HepG2 (cell line): ENCODE measurements at regions not wholly inside any gene's neighbourhood (a gene's known extent, or its start where the extent isn't known, plus 50 kb on each side); places are given as distances from the start of the nearest gene placed in this dataset.

Experiments
- ATAC-seq: fragments of 200-7000 bp; cut with Tn5 transposase; 3 replicates; pipeline ENCODE4 v1.9.1; 2020; ENCODE audit warnings: mild to moderate bottlenecking, moderate library complexity
- BruUV-seq: library from RNA; stranded (reverse); fragments of 400-500 nt; replicated peaks from 2 replicates; lab custom pipeline; 2021; lab: Mats Ljungman, UMichigan
- CTCF ChIA-PET: fragments of 300-600 bp; formaldehyde crosslinking; extraction: SDS; loops from one replicate; lab custom pipeline; 2021; ENCODE audit warnings: low total read pairs, inconsistent platforms, low intra/inter-chr PET ratio; lab: Yijun Ruan, JAX
- POLR2A ChIA-PET: fragments of 350-600 bp; sonication (Branson Sonifier 250); formaldehyde crosslinking; loops from one replicate; lab custom pipeline; 2020; ENCODE audit warnings: antibody characterized with exemption, inconsistent platforms; lab: Yijun Ruan, JAX
- DNase-seq: peaks from one replicate; pipeline ENCODE4 v3.0.0-alpha.2; 2015; ENCODE audit warnings: low spot score
- FAIRE-seq: peaks from 3 replicates; lab custom pipeline; 2011; peaks lifted over from hg19 to GRCh38; lab: Jason Lieb, UNC
- H2AFZ ChIP-seq: one replicate; pipeline ENCODE4 v1.6.1; 2011; ENCODE audit warnings: low read length, inconsistent platforms
- H3K27ac ChIP-seq: fragments of 300-600 bp; 3 replicates; pipeline ENCODE4 v1.8.0; 2011; ENCODE audit warnings: mixed run types, mild to moderate bottlenecking, mixed read lengths, low read length, inconsistent platforms; ENCODE audit not compliant: insufficient read depth; ENCODE audit errors: extremely low read length
- H3K27me3 ChIP-seq, 2 experiments: fragments of 200-600 bp in 1 of 2; 2 replicates in 1 of 2; 3 replicates in 1 of 2; pipeline versions ENCODE4 v1.6.0 to v1.8.0; 2011; ENCODE audit warnings: low read length in 2 of 2, mild to moderate bottlenecking in 2 of 2, moderate library complexity in 2 of 2, inconsistent platforms in 1 of 2; ENCODE audit not compliant: insufficient read depth in 2 of 2, control insufficient read depth in 1 of 2
- H3K36me3 ChIP-seq, 2 experiments: fragments of 200-600 bp in 1 of 2; replicated peaks in 1 of 2; 2 replicates in 1 of 2; 3 replicates in 1 of 2; pipeline versions ENCODE4 v1.5.1 to v1.8.0; 2011; ENCODE audit warnings: low read length in 2 of 2, inconsistent platforms in 1 of 2; ENCODE audit not compliant: insufficient read depth in 2 of 2, control insufficient read depth in 1 of 2
- H3K4me1 ChIP-seq: 2 replicates; pipeline ENCODE4 v1.5.1; 2012; ENCODE audit warnings: low read length, inconsistent platforms; ENCODE audit not compliant: insufficient read depth
- H3K4me2 ChIP-seq: 2 replicates; pipeline ENCODE4 v1.6.0; 2011; ENCODE audit warnings: low read depth, low read length, inconsistent platforms
- H3K4me3 ChIP-seq, 3 experiments: fragments of 200-600 bp in 1 of 3; sonication (generic), shearing (Covaris generic) in 1 of 3; replicated peaks in 1 of 3; 2 replicates each; pipeline ENCODE4 v1.5.1; 2011 to 2016; ENCODE audit warnings: low read length in 3 of 3, inconsistent platforms in 2 of 3, low read depth in 2 of 3, mild to moderate bottlenecking in 2 of 3, control low read depth in 1 of 3, mixed read lengths in 1 of 3; ENCODE audit not compliant: insufficient read depth in 1 of 3
- H3K79me2 ChIP-seq: one replicate; pipeline ENCODE4 v1.6.1; 2011; ENCODE audit warnings: low read length, inconsistent platforms; ENCODE audit not compliant: insufficient read depth
- H3K9ac ChIP-seq: 2 replicates; pipeline ENCODE4 v1.6.0; 2011; ENCODE audit warnings: mild to moderate bottlenecking, low read depth, low read length, inconsistent platforms; ENCODE audit not compliant: insufficient read depth
- H3K9me3 ChIP-seq: 2 replicates; pipeline ENCODE4 v1.5.1; 2012; ENCODE audit warnings: mild to moderate bottlenecking, low read length
- H4K20me1 ChIP-seq: 2 replicates; pipeline ENCODE4 v1.6.0; 2011; ENCODE audit warnings: inconsistent platforms, mild to moderate bottlenecking, low read length, moderate library complexity; ENCODE audit not compliant: insufficient read depth
- GFI1 ChIP-seq: sonication (generic); formaldehyde crosslinking; IDR thresholded peaks from 2 replicates; pipeline ENCODE4 v1.5.0; 2020; ENCODE audit warnings: missing genetic modification reagents, mild to moderate bottlenecking, borderline replicate concordance
- HDAC2 ChIP-seq: sonication (generic); formaldehyde crosslinking; IDR thresholded peaks from 2 replicates; pipeline ENCODE4 v1.4.0; 2020; ENCODE audit warnings: missing genetic modification reagents
- NBN ChIP-seq: fragments of 450-650 bp; conservative IDR thresholded peaks from 2 replicates; pipeline ENCODE4 v1.6.1; 2017
- NFE2L2 ChIP-seq: fragments of 150-350 bp; IDR thresholded peaks from 2 replicates; pipeline ENCODE4 v1.6.1; 2014; ENCODE audit warnings: low read length
- PAX8 ChIP-seq: sonication (generic); formaldehyde crosslinking; IDR thresholded peaks from 2 replicates; pipeline ENCODE4 v1.8.0; 2022; ENCODE audit warnings: mild to moderate bottlenecking, missing genetic modification reagents, borderline replicate concordance
- RAD51 ChIP-seq: fragments of 450-650 bp; IDR thresholded peaks from 2 replicates; pipeline ENCODE4 v1.6.1; 2016; ENCODE audit warnings: borderline replicate concordance
- SALL1 ChIP-seq: sonication (generic); formaldehyde crosslinking; IDR thresholded peaks from 2 replicates; pipeline ENCODE4 v1.8.0; 2022; ENCODE audit warnings: mild to moderate bottlenecking, missing genetic modification reagents
- SIX4 ChIP-seq: sonication (generic); formaldehyde crosslinking; IDR thresholded peaks from 2 replicates; pipeline ENCODE4 v1.4.0; 2020; ENCODE audit warnings: missing genetic modification reagents
- SRF ChIP-seq: IDR thresholded peaks from 2 replicates; pipeline ENCODE4 v1.6.1; 2011; ENCODE audit warnings: mild to moderate bottlenecking, low read depth, low read length, moderate library complexity
- TGIF2 ChIP-seq: IDR thresholded peaks from 2 replicates; pipeline ENCODE4 v1.6.1; 2016; ENCODE audit warnings: control low read depth, missing compliant biosample characterization
- ZNF10 ChIP-seq: sonication (generic); formaldehyde crosslinking; IDR thresholded peaks from 2 replicates; pipeline ENCODE4 v1.4.0; 2020; ENCODE audit warnings: mild to moderate bottlenecking, low read depth, missing genetic modification reagents, borderline replicate concordance
- ZNF224 ChIP-seq: sonication (generic); formaldehyde crosslinking; IDR thresholded peaks from 2 replicates; pipeline ENCODE4 v1.5.0; 2020; ENCODE audit warnings: mild to moderate bottlenecking, missing genetic modification reagents
- ZNF225 ChIP-seq: sonication (generic); formaldehyde crosslinking; IDR thresholded peaks from 2 replicates; pipeline ENCODE4 v1.4.0; 2020; ENCODE audit warnings: mild to moderate bottlenecking, missing genetic modification reagents
- ZNF350 ChIP-seq: sonication (generic); formaldehyde crosslinking; IDR thresholded peaks from 2 replicates; pipeline ENCODE4 v1.4.0; 2020; ENCODE audit warnings: mild to moderate bottlenecking, low read depth, missing genetic modification reagents, borderline replicate concordance
- ZNF839 ChIP-seq: sonication (generic); formaldehyde crosslinking; IDR thresholded peaks from 2 replicates; pipeline ENCODE4 v1.4.0; 2020; ENCODE audit warnings: missing genetic modification reagents, mild to moderate bottlenecking, borderline replicate concordance
- ZZZ3 ChIP-seq: sonication (generic); formaldehyde crosslinking; IDR thresholded peaks from 2 replicates; pipeline ENCODE4 v1.4.0; 2020; ENCODE audit warnings: missing genetic modification reagents, mild to moderate bottlenecking, borderline replicate concordance
- WGBS: methylation state at CpG from one replicate; pipeline ENCODE4 v1.1.6; 2017; ENCODE audit warnings: low lambda C conversion rate; 5-methylcytosine and 5-hydroxymethylcytosine counted together
- in situ Hi-C: cut with HindIII; loops from 2 replicates; pipeline ENCODE4 v1.10.0; 2017; ENCODE audit warnings: low pct_unique_long_range_greater_than_20kb; ENCODE audit not compliant: extremely low pct_ligation_motif_present
- intact Hi-C: fragments of 100-400 bp; cut with micrococcal nuclease; formaldehyde crosslinking; loops from one replicate; pipeline ENCODE4 v1.10.0; 2022; ENCODE audit not compliant: unreplicated experiment
- TF ChIP-seq, protein P1 (sequence below), 2 experiments: IDR thresholded peaks; 2 replicates each; pipeline ENCODE4 v1.6.1; 2011 to 2012; ENCODE audit warnings: low read length in 2 of 2, borderline replicate concordance in 1 of 2, low read depth in 1 of 2, mild to moderate bottlenecking in 1 of 2, moderate library complexity in 1 of 2
- TF ChIP-seq, protein P2 (sequence below): IDR thresholded peaks from 2 replicates; pipeline ENCODE4 v1.6.1; 2016; ENCODE audit warnings: missing biosample characterization, missing genetic modification reagents, low read depth
- TF ChIP-seq, protein P3 (sequence below): sonication (generic); formaldehyde crosslinking; IDR thresholded peaks from 2 replicates; pipeline ENCODE4 v1.8.0; 2022; ENCODE audit warnings: missing genetic modification reagents, mild to moderate bottlenecking, borderline replicate concordance
- TF ChIP-seq, protein P4 (sequence below): sonication (generic); formaldehyde crosslinking; IDR thresholded peaks from 2 replicates; pipeline ENCODE4 v1.8.0; 2022; ENCODE audit warnings: missing genetic modification reagents, low read depth, mild to moderate bottlenecking, borderline replicate concordance

DNA sequence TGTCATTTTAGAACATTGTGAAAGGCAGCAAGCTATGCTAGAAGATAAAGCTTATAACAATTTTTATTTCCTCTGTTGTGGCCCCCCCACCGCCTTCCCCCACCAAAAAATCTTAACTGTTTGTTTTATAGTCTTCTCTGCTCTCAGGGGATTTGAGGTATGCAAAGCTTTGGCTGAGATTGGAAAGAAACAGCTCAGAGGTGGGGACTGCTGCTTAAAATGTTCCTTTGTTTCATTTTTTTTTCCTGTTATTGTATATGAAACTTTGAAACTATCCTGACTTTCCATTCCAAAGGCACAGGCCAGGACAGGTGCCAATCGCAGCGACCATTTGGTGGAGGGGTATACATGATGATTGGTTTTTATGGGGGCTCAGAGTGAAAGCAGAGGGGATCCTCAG is 114.7 kb upstream of the PHACTR1 start:
- ChIA-PET POLR2A (no interaction called here), CTCF (no interaction called here)
- no peak for DNase-seq
- TF ChIP-seq, protein P1, sequence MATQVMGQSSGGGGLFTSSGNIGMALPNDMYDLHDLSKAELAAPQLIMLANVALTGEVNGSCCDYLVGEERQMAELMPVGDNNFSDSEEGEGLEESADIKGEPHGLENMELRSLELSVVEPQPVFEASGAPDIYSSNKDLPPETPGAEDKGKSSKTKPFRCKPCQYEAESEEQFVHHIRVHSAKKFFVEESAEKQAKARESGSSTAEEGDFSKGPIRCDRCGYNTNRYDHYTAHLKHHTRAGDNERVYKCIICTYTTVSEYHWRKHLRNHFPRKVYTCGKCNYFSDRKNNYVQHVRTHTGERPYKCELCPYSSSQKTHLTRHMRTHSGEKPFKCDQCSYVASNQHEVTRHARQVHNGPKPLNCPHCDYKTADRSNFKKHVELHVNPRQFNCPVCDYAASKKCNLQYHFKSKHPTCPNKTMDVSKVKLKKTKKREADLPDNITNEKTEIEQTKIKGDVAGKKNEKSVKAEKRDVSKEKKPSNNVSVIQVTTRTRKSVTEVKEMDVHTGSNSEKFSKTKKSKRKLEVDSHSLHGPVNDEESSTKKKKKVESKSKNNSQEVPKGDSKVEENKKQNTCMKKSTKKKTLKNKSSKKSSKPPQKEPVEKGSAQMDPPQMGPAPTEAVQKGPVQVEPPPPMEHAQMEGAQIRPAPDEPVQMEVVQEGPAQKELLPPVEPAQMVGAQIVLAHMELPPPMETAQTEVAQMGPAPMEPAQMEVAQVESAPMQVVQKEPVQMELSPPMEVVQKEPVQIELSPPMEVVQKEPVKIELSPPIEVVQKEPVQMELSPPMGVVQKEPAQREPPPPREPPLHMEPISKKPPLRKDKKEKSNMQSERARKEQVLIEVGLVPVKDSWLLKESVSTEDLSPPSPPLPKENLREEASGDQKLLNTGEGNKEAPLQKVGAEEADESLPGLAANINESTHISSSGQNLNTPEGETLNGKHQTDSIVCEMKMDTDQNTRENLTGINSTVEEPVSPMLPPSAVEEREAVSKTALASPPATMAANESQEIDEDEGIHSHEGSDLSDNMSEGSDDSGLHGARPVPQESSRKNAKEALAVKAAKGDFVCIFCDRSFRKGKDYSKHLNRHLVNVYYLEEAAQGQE (IDR thresholded peaks at IDR 0.05; ENCODE audit: borderline replicate concordance in 1 of 2, low read depth in 1 of 2, low read length in 2 of 2): no peak
- TF ChIP-seq ZZZ3 (CRISPR knock-in tag) (no peak), PAX8 (CRISPR knock-in tag) (no peak), RAD51 (no peak), NFE2L2 (no peak), SIX4 (CRISPR knock-in tag) (no peak), SRF (no peak), ZNF839 (no peak), ZNF225 (CRISPR knock-in tag) (no peak), TGIF2 (CRISPR knock-in tag) (no peak), ZNF10 (CRISPR knock-in tag) (no peak), GFI1 (CRISPR knock-in tag) (no peak), HDAC2 (CRISPR knock-in tag) (no peak), NBN (no peak), ZNF350 (CRISPR knock-in tag) (no peak), ZNF224 (CRISPR knock-in tag) (no peak), SALL1 (CRISPR knock-in tag) (no peak)
- TF ChIP-seq, protein P2, sequence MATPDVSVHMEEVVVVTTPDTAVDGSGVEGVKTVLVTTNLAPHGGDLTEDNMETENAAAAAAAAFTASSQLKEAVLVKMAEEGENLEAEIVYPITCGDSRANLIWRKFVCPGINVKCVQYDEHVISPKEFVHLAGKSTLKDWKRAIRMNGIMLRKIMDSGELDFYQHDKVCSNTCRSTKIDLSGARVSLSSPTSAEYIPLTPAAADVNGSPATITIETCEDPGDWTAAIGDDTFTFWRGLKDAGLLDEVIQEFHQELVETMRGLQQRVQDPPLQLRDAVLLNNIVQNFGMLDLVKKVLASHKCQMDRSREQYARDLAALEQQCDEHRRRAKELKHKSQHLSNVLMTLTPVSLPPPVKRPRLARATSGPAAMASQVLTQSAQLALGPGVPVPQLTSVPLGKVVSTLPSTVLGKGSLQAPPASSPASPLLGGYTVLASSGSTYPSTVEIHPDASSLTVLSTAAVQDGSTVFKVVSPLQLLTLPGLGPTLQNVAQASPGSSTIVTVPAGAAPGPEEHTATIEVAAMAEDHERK: no peak
- TF ChIP-seq, protein P3, sequence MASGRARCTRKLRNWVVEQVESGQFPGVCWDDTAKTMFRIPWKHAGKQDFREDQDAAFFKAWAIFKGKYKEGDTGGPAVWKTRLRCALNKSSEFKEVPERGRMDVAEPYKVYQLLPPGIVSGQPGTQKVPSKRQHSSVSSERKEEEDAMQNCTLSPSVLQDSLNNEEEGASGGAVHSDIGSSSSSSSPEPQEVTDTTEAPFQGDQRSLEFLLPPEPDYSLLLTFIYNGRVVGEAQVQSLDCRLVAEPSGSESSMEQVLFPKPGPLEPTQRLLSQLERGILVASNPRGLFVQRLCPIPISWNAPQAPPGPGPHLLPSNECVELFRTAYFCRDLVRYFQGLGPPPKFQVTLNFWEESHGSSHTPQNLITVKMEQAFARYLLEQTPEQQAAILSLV (CRISPR knock-in tag): no peak
- TF ChIP-seq, protein P4, sequence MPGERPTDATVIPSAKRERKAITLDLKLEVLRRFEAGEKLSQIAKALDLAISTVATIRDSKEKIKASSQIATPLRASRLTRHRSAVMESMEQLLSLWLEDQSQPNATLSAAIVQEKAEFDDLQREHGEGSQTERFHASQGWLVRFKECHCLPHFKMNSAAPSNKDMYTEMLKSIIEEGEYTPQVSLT: no peak
- TF ChIP-seq, all 625 proteins: peak for 0
- no peaks in the 10 kb centered on the region for H3K4me1 ChIP-seq
- H3K9ac ChIP-seq: no peak overlapping the region
- no peaks in the 10 kb centered on the region for H3K36me3 ChIP-seq
- no peak overlapping the region for H3K27ac ChIP-seq
- no peaks in the 10 kb centered on the region for H4K20me1 ChIP-seq
- FAIRE-seq (no peak), ATAC-seq (no peak)
- 0% methylated on average over 3 of the region's 3 CpGs for WGBS
- in situ Hi-C loops (loop anchor here (5.0 to 25.0 kb wide), 4 partner anchors 310 to 1017 kb away; partner anchors contain the start of gene EDN1), intact Hi-C loops (loop anchor here (5.0 kb wide), 1 partner anchor 370 kb away; no protein-coding TSS in a partner anchor)
- no peak overlapping the region for H3K4me3 ChIP-seq
- BruUV-seq: no TSS peak
- no peaks in the 10 kb centered on the region for H3K9me3 ChIP-seq
- H3K4me2 ChIP-seq: no peak overlapping the region
- H2AFZ ChIP-seq: no peak overlapping the region
- no peaks in the 10 kb centered on the region for H3K27me3 ChIP-seq
- no peaks in the 10 kb centered on the region for H3K79me2 ChIP-seq
